ENCODE measurements at regions not wholly inside any gene's neighbourhood (a gene's known extent, or its start where the extent isn't known, plus 50 kb on each side); places are given as distances from the start of the nearest gene placed in this dataset.

DNA sequence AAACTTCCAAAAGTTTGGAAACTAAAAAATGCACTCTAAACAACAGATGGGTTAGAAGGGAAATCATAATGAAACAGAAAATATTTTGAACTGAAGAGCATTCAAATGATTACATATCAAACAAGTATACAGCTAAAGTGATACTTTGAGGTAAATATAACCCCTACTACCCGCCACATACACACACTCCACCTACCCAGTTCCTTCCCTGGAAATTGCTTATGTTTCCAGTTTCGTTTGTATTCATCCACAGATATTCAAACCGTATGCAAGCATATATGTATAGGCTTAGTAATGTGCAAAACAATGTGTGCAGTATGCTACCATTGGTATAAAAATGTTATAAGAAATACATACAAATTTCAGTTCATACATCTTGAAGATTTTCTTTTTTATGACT lies 95.5 kb downstream of the SMIM20 start:
- peaks cover 6% of the 10 kb centered on the region; the same call in 1 of the 2 replicates for H3K27me3 ChIP-seq (ENCODE audit: control insufficient read depth, insufficient read depth, low read length)
- H3K36me3 ChIP-seq (ENCODE audit: control insufficient read depth, insufficient read depth, low read length), result no peaks in the 10 kb centered on the region
- no peak for DNase-seq (ENCODE audit: low read depth)
- H3K4me3 ChIP-seq (ENCODE audit: low read depth, low read length), result no peak overlapping the region
- TF ChIP-seq CTCF (IDR thresholded peaks at IDR 0.05; ENCODE audit: insufficient read depth, low read depth, low read length), result no peak
- ChIA-PET POLR2A (no interaction called here), CTCF (interaction anchor here (0.9 to 1.4 kb wide), 2 partner anchors 9 to 22 kb away, joined by 3 read pairs; no protein-coding TSS in a partner anchor)

DNA sequence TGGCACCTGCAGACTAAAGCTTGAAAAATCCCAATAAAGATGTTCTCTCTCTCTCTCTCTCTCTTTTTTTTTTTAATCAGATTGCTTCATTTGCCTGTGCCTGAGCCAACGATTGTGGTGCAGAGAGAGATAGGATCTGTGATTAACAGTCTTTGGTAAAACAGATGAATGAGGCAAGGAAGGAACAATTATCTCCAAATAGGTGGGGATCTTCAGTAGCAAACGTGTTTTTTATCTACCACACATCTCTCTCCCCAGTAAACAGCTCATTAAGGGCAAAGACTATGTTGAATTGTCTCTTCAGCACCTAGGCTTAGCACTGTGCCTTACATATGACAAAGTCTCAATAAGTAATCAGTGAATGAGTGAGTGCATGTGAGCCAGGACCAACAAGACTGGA lies 96.3 kb downstream of the SMIM20 start:
- DNase-seq (ENCODE audit: low read depth), result no peak
- POLR2A ChIA-PET, result no interaction called here
- Histone ChIP-seq H3K4me3 (ENCODE audit: low read depth, low read length) (no peak overlapping the region), H3K27me3 (ENCODE audit: control insufficient read depth, insufficient read depth, low read length) (peaks cover 6% of the 10 kb centered on the region; the same call in 1 of the 2 replicates), H3K36me3 (ENCODE audit: control insufficient read depth, insufficient read depth, low read length) (no peaks in the 10 kb centered on the region)
- CTCF ChIA-PET, result interaction anchor here (0.6 to 1.4 kb wide), 3 partner anchors 10 to 84 kb away, joined by 3 read pairs; no protein-coding TSS in a partner anchor
- TF ChIP-seq CTCF (IDR thresholded peaks at IDR 0.05; ENCODE audit: insufficient read depth, low read depth, low read length), result no peak

DNA sequence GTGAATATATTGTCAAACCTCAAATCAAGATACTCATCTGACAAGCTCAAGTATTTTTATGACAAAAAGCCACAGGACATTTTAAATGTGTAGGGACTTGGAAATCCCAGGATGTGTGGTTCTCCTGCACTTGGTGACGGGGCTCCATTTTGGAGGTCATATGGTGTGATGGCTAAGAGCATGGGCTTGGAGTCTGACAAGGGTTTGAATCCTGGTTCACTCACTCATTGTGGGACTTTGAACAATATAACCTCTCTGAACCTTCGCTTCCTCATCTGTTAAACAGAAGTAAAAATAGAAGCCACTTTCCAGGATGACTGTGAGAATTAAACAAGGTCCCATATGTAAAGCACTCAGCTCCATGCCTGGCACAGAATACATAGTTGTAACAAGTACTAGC lies 99.6 kb downstream of the SMIM20 start:
- H3K4me3 ChIP-seq (ENCODE audit: low read depth, low read length), result no peak overlapping the region
- ChIA-PET CTCF (interaction anchor here (0.9 to 4.3 kb wide), 3 partner anchors 13 to 26 kb away, joined by 3 to 24 read pairs (median 13); no protein-coding TSS in a partner anchor), POLR2A (no interaction called here)
- no peak for DNase-seq (ENCODE audit: low read depth)
- H3K36me3 ChIP-seq (ENCODE audit: control insufficient read depth, insufficient read depth, low read length), result no peaks in the 10 kb centered on the region
- peaks cover 3% of the 10 kb centered on the region; the same call in 1 of the 2 replicates for H3K27me3 ChIP-seq (ENCODE audit: control insufficient read depth, insufficient read depth, low read length)
- no peak for TF ChIP-seq CTCF (IDR thresholded peaks at IDR 0.05; ENCODE audit: insufficient read depth, low read depth, low read length)

DNA sequence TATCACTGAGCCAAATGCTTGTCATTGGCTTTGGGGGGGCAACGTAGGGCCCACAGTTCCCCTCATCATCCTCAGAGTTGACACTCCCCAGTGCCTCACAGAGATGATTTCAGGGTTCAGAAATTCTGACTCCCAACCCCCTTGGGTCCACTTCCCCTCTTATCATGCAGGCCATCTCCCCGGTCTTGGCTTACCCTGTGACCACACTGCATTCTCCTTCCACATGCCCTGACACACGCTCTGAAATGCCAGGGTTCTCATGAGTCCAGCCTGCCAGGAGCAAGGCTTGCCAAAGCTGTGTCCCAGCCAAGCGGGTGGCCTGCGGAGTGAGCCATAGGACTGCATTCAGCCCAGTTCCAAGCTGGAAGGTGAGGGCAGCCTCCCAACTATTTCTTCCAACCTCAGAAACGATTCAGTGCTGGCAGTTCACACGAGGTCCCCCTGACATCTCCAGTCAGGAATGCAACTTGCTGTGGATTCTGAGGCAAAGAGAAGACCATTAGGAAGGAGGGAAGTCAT lies 101.2 kb downstream of the SMIM20 start:
- ChIA-PET CTCF (interaction anchor here (0.8 to 4.3 kb wide), 3 partner anchors 12 to 26 kb away, joined by 3 to 24 read pairs (median 4); no protein-coding TSS in a partner anchor), POLR2A (no interaction called here)
- H3K36me3 ChIP-seq (ENCODE audit: control insufficient read depth, insufficient read depth, low read length), result no peaks in the 10 kb centered on the region
- no peak overlapping the region for H3K4me3 ChIP-seq (ENCODE audit: low read depth, low read length)
- TF ChIP-seq CTCF (IDR thresholded peaks at IDR 0.05; ENCODE audit: insufficient read depth, low read depth, low read length), result peak; percentile 7; the same call in 1 of the 2 replicates
- peaks cover 3% of the 10 kb centered on the region; the same call in 1 of the 2 replicates for H3K27me3 ChIP-seq (ENCODE audit: control insufficient read depth, insufficient read depth, low read length)
- DNase-seq (ENCODE audit: low read depth), result peak; percentile 98

- no peaks in the 10 kb centered on the region for H3K36me3 ChIP-seq (ENCODE audit: control insufficient read depth, insufficient read depth, low read length)
- H3K27me3 ChIP-seq (ENCODE audit: control insufficient read depth, insufficient read depth, low read length), result 0 out of 2 replicates have a peak, but pooled peaks cover 2% of the 10 kb centered on the region
- TF ChIP-seq CTCF (IDR thresholded peaks at IDR 0.05; ENCODE audit: insufficient read depth, low read depth, low read length), result no peak
- POLR2A ChIA-PET, result no interaction called here
- H3K4me3 ChIP-seq (ENCODE audit: low read depth, low read length), result no peak overlapping the region
- CTCF ChIA-PET, result interaction anchor here (1.2 to 4.3 kb wide), 3 partner anchors 10 to 27 kb away, joined by 4 to 24 read pairs (median 4); no protein-coding TSS in a partner anchor
- no peak for DNase-seq (ENCODE audit: low read depth)
Observed at GRCh38 chr4:26015906-26016305, 101.9 kb downstream of the SMIM20 start.
